Neural cell (in vitro differentiated cells): ENCODE measurements at regions not wholly inside any gene's neighbourhood (a gene's known extent, or its start where the extent isn't known, plus 50 kb on each side); places are given as distances from the start of the nearest gene placed in this dataset.

Experiments
- H2AFZ ChIP-seq: fragments of 200-600, 300-800 bp; sonication (generic), shearing (Covaris generic); 2 replicates; pipeline ENCODE4 v1.6.0; 2014; ENCODE audit warnings: low read depth, mild to moderate bottlenecking, antibody characterized with exemption, low read length, moderate library complexity
- H3F3A ChIP-seq: fragments of 200-600 bp; shearing (Covaris generic); 2 replicates; pipeline ENCODE4 v1.6.1; 2016; ENCODE audit warnings: mild to moderate bottlenecking, moderate library complexity, mixed read lengths, antibody characterized with exemption, low read length; ENCODE audit not compliant: insufficient read depth, poor library complexity, severe bottlenecking
- H3K27ac ChIP-seq: fragments of 200-600, 300-800 bp; sonication (generic), shearing (Covaris generic); 2 replicates; pipeline ENCODE4 v1.5.1; 2014; ENCODE audit warnings: mild to moderate bottlenecking, low read length, moderate library complexity
- H3K27me3 ChIP-seq: fragments of 300-800, 200-600 bp; sonication (generic), shearing (Covaris generic); 2 replicates; pipeline ENCODE4 v1.6.0; 2014; ENCODE audit warnings: mild to moderate bottlenecking, low read depth, low read length, moderate library complexity; ENCODE audit not compliant: insufficient read depth
- H3K36me3 ChIP-seq: fragments of 300-800, 200-600 bp; sonication (generic), shearing (Covaris generic); 2 replicates; pipeline ENCODE4 v1.5.1; 2014; ENCODE audit warnings: mild to moderate bottlenecking, antibody characterized with exemption, low read length, moderate library complexity; ENCODE audit not compliant: insufficient read depth
- H3K4me2 ChIP-seq: fragments of 300-800, 200-600 bp; sonication (generic), shearing (Covaris generic); 2 replicates; pipeline ENCODE4 v1.6.0; 2014; ENCODE audit warnings: mild to moderate bottlenecking, low read length
- H3K4me3 ChIP-seq: fragments of 300-800, 200-600 bp; sonication (generic), shearing (Covaris generic); 2 replicates; pipeline ENCODE4 v1.5.1; 2014; ENCODE audit warnings: mild to moderate bottlenecking, low read length, moderate library complexity
- H3K79me2 ChIP-seq: fragments of 200-600 bp; shearing (Covaris generic); replicated peaks from 2 replicates; pipeline ENCODE4 v1.6.0; 2014; ENCODE audit warnings: mild to moderate bottlenecking, low read length, moderate library complexity; ENCODE audit not compliant: insufficient read depth
- H3K9ac ChIP-seq: fragments of 300-800, 200-600 bp; sonication (generic), shearing (Covaris generic); 2 replicates; pipeline ENCODE4 v1.6.1; 2016; ENCODE audit warnings: mild to moderate bottlenecking, low read length, mixed read lengths
- H3K9me2 ChIP-seq: fragments of 200-600 bp; shearing (Covaris generic); 2 replicates; pipeline ENCODE4 v1.6.1; 2016; ENCODE audit warnings: mild to moderate bottlenecking, low read length, mixed read lengths; ENCODE audit not compliant: insufficient read depth
- H3K9me3 ChIP-seq: fragments of 200-600, 300-800 bp; sonication (generic), shearing (Covaris generic); 2 replicates; pipeline ENCODE4 v1.6.1; 2016; ENCODE audit warnings: mild to moderate bottlenecking, mixed run types, low read length, moderate library complexity, mixed read lengths
- H4K20me1 ChIP-seq: fragments of 200-600 bp; shearing (Covaris generic); 2 replicates; pipeline ENCODE4 v1.6.1; 2016; ENCODE audit warnings: mild to moderate bottlenecking, mixed run types; ENCODE audit not compliant: insufficient read depth
- CTCF ChIP-seq: fragments of 450-650 bp; IDR thresholded peaks from 2 replicates; pipeline ENCODE4 v1.5.1; 2014; ENCODE audit warnings: antibody characterized with exemption, mild to moderate bottlenecking, moderate library complexity; ENCODE audit not compliant: poor library complexity, severe bottlenecking
- EP300 ChIP-seq: fragments of 450-650 bp; conservative IDR thresholded peaks from 2 replicates; pipeline ENCODE4 v1.6.1; 2014; ENCODE audit warnings: antibody characterized with exemption, mild to moderate bottlenecking, moderate library complexity; ENCODE audit not compliant: poor library complexity, severe bottlenecking
- EZH2 ChIP-seq: fragments of 200-600, 300-800 bp; shearing (Covaris generic), sonication (generic); IDR thresholded peaks from 2 replicates; pipeline ENCODE4 v1.6.1; 2014; ENCODE audit warnings: antibody characterized with exemption, low read length, borderline replicate concordance, mild to moderate bottlenecking; ENCODE audit not compliant: insufficient read depth, poor library complexity, severe bottlenecking
- MXI1 ChIP-seq: fragments of 450-650 bp; conservative IDR thresholded peaks from 2 replicates; pipeline ENCODE4 v1.6.1; 2014; ENCODE audit warnings: antibody characterized with exemption, mild to moderate bottlenecking; ENCODE audit not compliant: poor library complexity, severe bottlenecking
- POLR2AphosphoS5 ChIP-seq: IDR thresholded peaks from 2 replicates; pipeline ENCODE4 v1.6.1; 2012
- RAD21 ChIP-seq: fragments of 450-650 bp; conservative IDR thresholded peaks from 2 replicates; pipeline ENCODE4 v1.6.1; 2014; ENCODE audit warnings: antibody characterized with exemption, mild to moderate bottlenecking, moderate library complexity
- REST ChIP-seq: IDR thresholded peaks from 2 replicates; pipeline ENCODE4 v1.6.1; 2012; ENCODE audit warnings: borderline replicate concordance
- SMC3 ChIP-seq: fragments of 450-650 bp; conservative IDR thresholded peaks from 2 replicates; pipeline ENCODE4 v1.6.1; 2014; ENCODE audit warnings: antibody characterized with exemption, mild to moderate bottlenecking, moderate library complexity; ENCODE audit not compliant: poor library complexity
- TAF1 ChIP-seq: IDR thresholded peaks from 2 replicates; pipeline ENCODE4 v1.6.1; 2012; ENCODE audit warnings: low read depth

- TF ChIP-seq MXI1 (no peak), EZH2 (no peak), CTCF (no peak), TAF1 (no peak), SMC3 (no peak), POLR2AphosphoS5 (no peak), REST (no peak), EP300 (no peak), RAD21 (no peak)
- Histone ChIP-seq H3K4me2 (no peak overlapping the region), H3K27ac (no peak overlapping the region), H3K9me2 (no peaks in the 10 kb centered on the region), H3F3A (no peaks in the 10 kb centered on the region), H3K9ac (no peak overlapping the region), H3K79me2 (no peaks in the 10 kb centered on the region), H3K4me3 (no peak overlapping the region), H2AFZ (no peak overlapping the region), H3K36me3 (no peaks in the 10 kb centered on the region), H4K20me1 (no peaks in the 10 kb centered on the region), H3K9me3 (no peaks in the 10 kb centered on the region), H3K27me3 (no peaks in the 10 kb centered on the region)
These were observed 888.6 kb downstream of the TMTC2 start for GRCh38 chr12:83575326-83575725.

GRCh38 chr12:83574142-83574541, 887.4 kb downstream of the TMTC2 start:
- no peaks in the 10 kb centered on the region for H3K9me2 ChIP-seq
- H4K20me1 ChIP-seq = no peaks in the 10 kb centered on the region
- no peak overlapping the region for H3K9ac ChIP-seq
- H3K36me3 ChIP-seq = no peaks in the 10 kb centered on the region
- H3K4me3 ChIP-seq = no peak overlapping the region
- no peaks in the 10 kb centered on the region for H3F3A ChIP-seq
- H3K79me2 ChIP-seq = no peaks in the 10 kb centered on the region
- H3K4me2 ChIP-seq = no peak overlapping the region
- TF ChIP-seq CTCF = no peak
- no peak for TF ChIP-seq REST
- no peak for TF ChIP-seq MXI1
- TF ChIP-seq POLR2AphosphoS5 = no peak
- no peak for TF ChIP-seq TAF1
- H3K27ac ChIP-seq = no peak overlapping the region
- H3K27me3 ChIP-seq = no peaks in the 10 kb centered on the region
- no peak overlapping the region for H2AFZ ChIP-seq
- H3K9me3 ChIP-seq = no peaks in the 10 kb centered on the region
